Liver (tissue), 8 donors: ENCODE measurements at regions not wholly inside any gene's neighbourhood (a gene's known extent, or its start where the extent isn't known, plus 50 kb on each side); places are given as distances from the start of the nearest gene placed in this dataset.

Source experiments
- DNase-seq: peaks from one replicate; pipeline ENCODE4 v3.0.0-alpha.2; 2017; ENCODE audit warnings: low spot score
- H3K27ac ChIP-seq, 2 donors: one replicate each; pipeline ENCODE4 v1.7.0; 2013; ENCODE audit warnings: inconsistent platforms in 2 of 2, low read length in 2 of 2, control low read depth in 1 of 2, low read depth in 1 of 2, mild to moderate bottlenecking in 1 of 2
- H3K27me3 ChIP-seq, 4 donors: one replicate each; pipeline versions ENCODE4 v1.6.1 to v1.7.0; 2013; ENCODE audit warnings: low read length in 3 of 4, inconsistent platforms in 1 of 4, mild to moderate bottlenecking in 1 of 4, moderate library complexity in 1 of 4; ENCODE audit not compliant: control insufficient read depth in 4 of 4, insufficient read depth in 4 of 4
- H3K36me3 ChIP-seq, 4 donors: one replicate each; pipeline versions ENCODE4 v1.6.1 to v1.7.0; 2013; ENCODE audit warnings: low read length in 3 of 4, mild to moderate bottlenecking in 3 of 4, low read depth in 1 of 4, moderate library complexity in 1 of 4; ENCODE audit not compliant: control insufficient read depth in 4 of 4, insufficient read depth in 3 of 4
- H3K4me1 ChIP-seq, 4 donors: one replicate each; pipeline versions ENCODE4 v1.6.1 to v1.7.0; 2013; ENCODE audit warnings: low read length in 3 of 4, mild to moderate bottlenecking in 3 of 4, moderate library complexity in 1 of 4; ENCODE audit not compliant: control insufficient read depth in 4 of 4, insufficient read depth in 4 of 4
- H3K4me3 ChIP-seq, 3 donors: one replicate each; pipeline versions ENCODE4 v1.6.1 to v1.7.0; 2013; ENCODE audit warnings: low read length in 3 of 3, control low read depth in 1 of 3, low read depth in 1 of 3, mild to moderate bottlenecking in 1 of 3
- H3K9ac ChIP-seq, 2 donors: one replicate each; pipeline ENCODE4 v1.7.0; 2013; ENCODE audit warnings: low read length in 2 of 2, mild to moderate bottlenecking in 2 of 2, moderate library complexity in 2 of 2, control low read depth in 1 of 2, low read depth in 1 of 2
- H3K9me3 ChIP-seq, 4 donors: one replicate each; pipeline versions ENCODE4 v1.6.1 to v1.7.0; 2013; ENCODE audit warnings: low read length in 3 of 4; ENCODE audit not compliant: control insufficient read depth in 4 of 4
- EGR1 ChIP-seq, 2 donors: IDR thresholded peaks; 2 replicates each; pipeline ENCODE4 v1.6.1; 2016 to 2018; ENCODE audit warnings: antibody characterized with exemption in 2 of 2, low read depth in 2 of 2
- FOXA2 ChIP-seq: IDR thresholded peaks from 2 replicates; pipeline ENCODE4 v1.6.1; 2016; ENCODE audit warnings: antibody characterized with exemption
- HNF4A ChIP-seq, 2 donors: conservative IDR thresholded peaks; 2 replicates each; pipeline ENCODE4 v1.6.1; 2016; ENCODE audit warnings: antibody characterized with exemption in 2 of 2, mild to moderate bottlenecking in 2 of 2
- HNF4G ChIP-seq: IDR thresholded peaks from 2 replicates; pipeline ENCODE4 v1.6.1; 2016; ENCODE audit warnings: antibody characterized with exemption
- JUND ChIP-seq, 2 donors: IDR thresholded peaks; 2 replicates each; pipeline ENCODE4 v1.6.1; 2016; ENCODE audit warnings: antibody characterized with exemption in 2 of 2
- NR2F2 ChIP-seq: IDR thresholded peaks from 2 replicates; pipeline ENCODE4 v1.6.1; 2016; ENCODE audit warnings: antibody characterized with exemption
- RAD21 ChIP-seq, 2 donors: IDR thresholded peaks; 2 replicates each; pipeline ENCODE4 v1.6.1; 2016; ENCODE audit warnings: antibody characterized with exemption in 2 of 2, mild to moderate bottlenecking in 2 of 2
- RXRA ChIP-seq, 2 donors: IDR thresholded peaks; 2 replicates each; pipeline ENCODE4 v1.6.1; 2017 to 2018; ENCODE audit warnings: antibody characterized with exemption in 2 of 2, mild to moderate bottlenecking in 1 of 2
- TAF1 ChIP-seq: conservative IDR thresholded peaks from 2 replicates; pipeline ENCODE4 v1.6.1; 2016; ENCODE audit warnings: antibody characterized with exemption, mild to moderate bottlenecking
- WGBS: extraction: QIAGEN DNeasy Blood & Tissue Kit; methylation state at CpG from one replicate; pipeline ENCODE4 v1.1.7; 2013; 5-methylcytosine and 5-hydroxymethylcytosine counted together
- TF ChIP-seq, protein P1 (sequence below): fragments of 150-350 bp; IDR thresholded peaks from 2 replicates; pipeline ENCODE4 v1.5.1; 2017; ENCODE audit warnings: improper control_type of control experiment, low read depth, low read length; ENCODE audit not compliant: missing input control
- TF ChIP-seq, protein P2 (sequence below): IDR thresholded peaks from 2 replicates; pipeline ENCODE4 v1.6.1; 2016; ENCODE audit warnings: antibody characterized with exemption
- TF ChIP-seq, protein P3 (sequence below): IDR thresholded peaks from 2 replicates; pipeline ENCODE4 v1.6.1; 2016; ENCODE audit warnings: antibody characterized with exemption
- TF ChIP-seq, protein P4 (sequence below): IDR thresholded peaks from 2 replicates; pipeline ENCODE4 v1.6.1; 2016; ENCODE audit warnings: antibody characterized with exemption, mild to moderate bottlenecking
- TF ChIP-seq, protein P5 (sequence below): IDR thresholded peaks from 2 replicates; pipeline ENCODE4 v1.6.1; 2016; ENCODE audit warnings: antibody characterized with exemption
- donor health status: healthy.
- donor health status: healthy.
- donor health status: healthy.
- donor health status: healthy.
- donor health status: healthy.

DNA sequence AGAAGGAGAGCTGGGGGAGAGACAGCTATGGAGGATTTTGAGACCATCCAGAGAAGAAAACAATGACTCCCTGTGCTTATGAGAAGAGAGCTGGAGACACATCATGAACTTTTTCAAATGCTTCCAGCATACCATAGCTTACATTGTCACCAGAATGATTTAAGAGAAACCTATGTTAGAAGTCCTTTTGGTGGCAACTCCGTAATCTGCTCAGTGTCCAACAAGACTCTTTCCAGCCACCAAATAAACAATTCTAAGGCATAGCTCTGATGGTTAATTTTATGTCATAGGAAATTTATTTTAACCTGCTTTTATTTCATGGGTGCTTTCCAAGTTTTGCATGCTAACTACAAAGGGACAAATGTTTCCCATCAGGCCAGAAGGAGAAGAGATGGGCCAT lies 200.3 kb upstream of the MCTP2 start:
- no peaks in the 10 kb centered on the region for H3K27me3 ChIP-seq
- H3K4me3 ChIP-seq: no peak overlapping the region
- H3K9me3 ChIP-seq: no peaks in the 10 kb centered on the region
- no peak for DNase-seq
- TF ChIP-seq, protein P1, sequence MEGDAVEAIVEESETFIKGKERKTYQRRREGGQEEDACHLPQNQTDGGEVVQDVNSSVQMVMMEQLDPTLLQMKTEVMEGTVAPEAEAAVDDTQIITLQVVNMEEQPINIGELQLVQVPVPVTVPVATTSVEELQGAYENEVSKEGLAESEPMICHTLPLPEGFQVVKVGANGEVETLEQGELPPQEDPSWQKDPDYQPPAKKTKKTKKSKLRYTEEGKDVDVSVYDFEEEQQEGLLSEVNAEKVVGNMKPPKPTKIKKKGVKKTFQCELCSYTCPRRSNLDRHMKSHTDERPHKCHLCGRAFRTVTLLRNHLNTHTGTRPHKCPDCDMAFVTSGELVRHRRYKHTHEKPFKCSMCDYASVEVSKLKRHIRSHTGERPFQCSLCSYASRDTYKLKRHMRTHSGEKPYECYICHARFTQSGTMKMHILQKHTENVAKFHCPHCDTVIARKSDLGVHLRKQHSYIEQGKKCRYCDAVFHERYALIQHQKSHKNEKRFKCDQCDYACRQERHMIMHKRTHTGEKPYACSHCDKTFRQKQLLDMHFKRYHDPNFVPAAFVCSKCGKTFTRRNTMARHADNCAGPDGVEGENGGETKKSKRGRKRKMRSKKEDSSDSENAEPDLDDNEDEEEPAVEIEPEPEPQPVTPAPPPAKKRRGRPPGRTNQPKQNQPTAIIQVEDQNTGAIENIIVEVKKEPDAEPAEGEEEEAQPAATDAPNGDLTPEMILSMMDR: no peak
- TF ChIP-seq, protein P2, sequence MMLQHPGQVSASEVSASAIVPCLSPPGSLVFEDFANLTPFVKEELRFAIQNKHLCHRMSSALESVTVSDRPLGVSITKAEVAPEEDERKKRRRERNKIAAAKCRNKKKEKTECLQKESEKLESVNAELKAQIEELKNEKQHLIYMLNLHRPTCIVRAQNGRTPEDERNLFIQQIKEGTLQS: no peak
- no peak for TF ChIP-seq EGR1 (IDR thresholded peaks at IDR 0.05; ENCODE audit: low read depth in 2 of 2)
- H3K9ac ChIP-seq: no peak overlapping the region
- H3K27ac ChIP-seq: no peak overlapping the region
- WGBS: 84% methylated on average over 1 of the region's 1 CpG
- H3K4me1 ChIP-seq: no peaks in the 10 kb centered on the region
- H3K36me3 ChIP-seq: no peaks in the 10 kb centered on the region

DNA sequence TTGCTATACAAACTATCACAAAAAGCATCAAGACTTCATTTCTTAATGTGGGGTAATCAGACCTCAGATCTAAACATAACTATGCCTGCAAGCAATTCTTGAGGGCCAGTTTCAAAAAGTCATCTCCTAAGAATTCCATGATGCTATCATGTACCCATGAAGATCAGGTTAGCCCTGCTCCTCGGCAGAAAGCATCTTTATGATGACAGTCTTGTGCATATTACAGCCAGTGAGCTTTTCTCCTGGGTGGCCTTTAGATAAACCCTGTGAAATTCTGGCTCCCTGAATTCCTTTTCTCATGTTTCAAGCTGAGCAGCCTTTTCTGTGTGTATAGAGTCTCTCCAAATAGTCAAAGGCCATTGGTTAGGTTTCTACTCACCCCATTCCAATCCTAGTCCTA lies 201.9 kb upstream of the MCTP2 start:
- H3K27me3 ChIP-seq: peaks cover 0 to 2% (median 0%) of the 10 kb centered on the region in 4 donors
- TF ChIP-seq TAF1 (no peak), RXRA (IDR thresholded peaks at IDR 0.05) (no peak), RAD21 (IDR thresholded peaks at IDR 0.05) (no peak), EGR1 (IDR thresholded peaks at IDR 0.05; ENCODE audit: low read depth in 2 of 2) (no peak), JUND (IDR thresholded peaks at IDR 0.05) (no peak), HNF4G (no peak), NR2F2 (no peak), HNF4A (conservative IDR thresholded peaks at IDR 0.05) (no peak), FOXA2 (no peak)
- TF ChIP-seq, protein P1: no peak
- TF ChIP-seq, protein P3, sequence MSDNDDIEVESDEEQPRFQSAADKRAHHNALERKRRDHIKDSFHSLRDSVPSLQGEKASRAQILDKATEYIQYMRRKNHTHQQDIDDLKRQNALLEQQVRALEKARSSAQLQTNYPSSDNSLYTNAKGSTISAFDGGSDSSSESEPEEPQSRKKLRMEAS: no peak
- TF ChIP-seq, protein P4, sequence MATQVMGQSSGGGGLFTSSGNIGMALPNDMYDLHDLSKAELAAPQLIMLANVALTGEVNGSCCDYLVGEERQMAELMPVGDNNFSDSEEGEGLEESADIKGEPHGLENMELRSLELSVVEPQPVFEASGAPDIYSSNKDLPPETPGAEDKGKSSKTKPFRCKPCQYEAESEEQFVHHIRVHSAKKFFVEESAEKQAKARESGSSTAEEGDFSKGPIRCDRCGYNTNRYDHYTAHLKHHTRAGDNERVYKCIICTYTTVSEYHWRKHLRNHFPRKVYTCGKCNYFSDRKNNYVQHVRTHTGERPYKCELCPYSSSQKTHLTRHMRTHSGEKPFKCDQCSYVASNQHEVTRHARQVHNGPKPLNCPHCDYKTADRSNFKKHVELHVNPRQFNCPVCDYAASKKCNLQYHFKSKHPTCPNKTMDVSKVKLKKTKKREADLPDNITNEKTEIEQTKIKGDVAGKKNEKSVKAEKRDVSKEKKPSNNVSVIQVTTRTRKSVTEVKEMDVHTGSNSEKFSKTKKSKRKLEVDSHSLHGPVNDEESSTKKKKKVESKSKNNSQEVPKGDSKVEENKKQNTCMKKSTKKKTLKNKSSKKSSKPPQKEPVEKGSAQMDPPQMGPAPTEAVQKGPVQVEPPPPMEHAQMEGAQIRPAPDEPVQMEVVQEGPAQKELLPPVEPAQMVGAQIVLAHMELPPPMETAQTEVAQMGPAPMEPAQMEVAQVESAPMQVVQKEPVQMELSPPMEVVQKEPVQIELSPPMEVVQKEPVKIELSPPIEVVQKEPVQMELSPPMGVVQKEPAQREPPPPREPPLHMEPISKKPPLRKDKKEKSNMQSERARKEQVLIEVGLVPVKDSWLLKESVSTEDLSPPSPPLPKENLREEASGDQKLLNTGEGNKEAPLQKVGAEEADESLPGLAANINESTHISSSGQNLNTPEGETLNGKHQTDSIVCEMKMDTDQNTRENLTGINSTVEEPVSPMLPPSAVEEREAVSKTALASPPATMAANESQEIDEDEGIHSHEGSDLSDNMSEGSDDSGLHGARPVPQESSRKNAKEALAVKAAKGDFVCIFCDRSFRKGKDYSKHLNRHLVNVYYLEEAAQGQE: no peak
- TF ChIP-seq, protein P2: no peak
- TF ChIP-seq, protein P5, sequence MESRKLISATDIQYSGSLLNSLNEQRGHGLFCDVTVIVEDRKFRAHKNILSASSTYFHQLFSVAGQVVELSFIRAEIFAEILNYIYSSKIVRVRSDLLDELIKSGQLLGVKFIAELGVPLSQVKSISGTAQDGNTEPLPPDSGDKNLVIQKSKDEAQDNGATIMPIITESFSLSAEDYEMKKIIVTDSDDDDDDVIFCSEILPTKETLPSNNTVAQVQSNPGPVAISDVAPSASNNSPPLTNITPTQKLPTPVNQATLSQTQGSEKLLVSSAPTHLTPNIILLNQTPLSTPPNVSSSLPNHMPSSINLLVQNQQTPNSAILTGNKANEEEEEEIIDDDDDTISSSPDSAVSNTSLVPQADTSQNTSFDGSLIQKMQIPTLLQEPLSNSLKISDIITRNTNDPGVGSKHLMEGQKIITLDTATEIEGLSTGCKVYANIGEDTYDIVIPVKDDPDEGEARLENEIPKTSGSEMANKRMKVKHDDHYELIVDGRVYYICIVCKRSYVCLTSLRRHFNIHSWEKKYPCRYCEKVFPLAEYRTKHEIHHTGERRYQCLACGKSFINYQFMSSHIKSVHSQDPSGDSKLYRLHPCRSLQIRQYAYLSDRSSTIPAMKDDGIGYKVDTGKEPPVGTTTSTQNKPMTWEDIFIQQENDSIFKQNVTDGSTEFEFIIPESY: no peak
- H3K27ac ChIP-seq: no peak overlapping the region
- no peaks in the 10 kb centered on the region for H3K9me3 ChIP-seq
- no peaks in the 10 kb centered on the region for H3K4me1 ChIP-seq
- no peak for DNase-seq
- H3K36me3 ChIP-seq: no peaks in the 10 kb centered on the region
- 38% methylated on average over 1 of the region's 1 CpG for WGBS
- no peak overlapping the region for H3K9ac ChIP-seq
- no peak overlapping the region for H3K4me3 ChIP-seq
